HG03432 (cell line): ENCODE measurements at regions not wholly inside any gene's neighbourhood (a gene's known extent, or its start where the extent isn't known, plus 50 kb on each side); places are given as distances from the start of the nearest gene placed in this dataset.
"Not testable (repeated sequence)": the region's sequence is repeated elsewhere in the genome, so short reads cannot be mapped to it uniquely, and the experiment has no call there.

Experiments used
- ATAC-seq: cut with Tn5 transposase; IDR thresholded peaks from one replicate; pipeline ENCODE4 v1.9.1; 2021; ENCODE audit warnings: mild to moderate bottlenecking, moderate library complexity; ENCODE audit not compliant: unreplicated experiment

- ATAC-seq = no peak
These were observed 54.5 kb upstream of the NOX4 start for GRCh38 chr11:89545691-89546090.

- not testable (repeated sequence) for ATAC-seq
These were observed 64.6 kb upstream of the NOX4 start for GRCh38 chr11:89555781-89556180.

- not testable (repeated sequence) for ATAC-seq
These were observed 65.8 kb upstream of the NOX4 start for GRCh38 chr11:89556731-89557707.

GRCh38 chr11:89560598-89560997 lies 69.4 kb upstream of the NOX4 start:
- not testable (repeated sequence) for ATAC-seq

- ATAC-seq = not testable (repeated sequence)
These were observed 71.6 kb upstream of the NOX4 start for GRCh38 chr11:89562731-89563130.

GRCh38 chr11:89566972-89567371 lies 75.8 kb upstream of the NOX4 start:
- ATAC-seq = no peak

GRCh38 chr11:89569387-89569786 lies 78.2 kb upstream of the NOX4 start:
- not testable (repeated sequence) for ATAC-seq

- ATAC-seq = not testable (repeated sequence)
These were observed 80.5 kb upstream of the NOX4 start for GRCh38 chr11:89571706-89572105.

- not testable (repeated sequence) for ATAC-seq
These were observed 84.7 kb upstream of the NOX4 start for GRCh38 chr11:89575846-89576245.

GRCh38 chr11:89577428-89577827 lies 86.3 kb upstream of the NOX4 start:
- not testable (repeated sequence) for ATAC-seq

- no peak for ATAC-seq
These were observed 92.4 kb upstream of the NOX4 start for GRCh38 chr11:89583580-89583979.

GRCh38 chr11:89585046-89585445 lies 93.9 kb upstream of the NOX4 start:
- ATAC-seq = not testable (repeated sequence)

- not testable (repeated sequence) for ATAC-seq
These were observed 94.3 kb upstream of the NOX4 start for GRCh38 chr11:89585471-89585870.

GRCh38 chr11:89589413-89589812 lies 98.2 kb upstream of the NOX4 start:
- ATAC-seq = not testable (repeated sequence)

- ATAC-seq = not testable (repeated sequence)
These were observed 98.9 kb upstream of the NOX4 start for GRCh38 chr11:89590008-89590632.

- ATAC-seq = not testable (repeated sequence)
These were observed 108.8 kb upstream of the TRIM77 start for GRCh38 chr11:89601263-89601662.

GRCh38 chr11:89604281-89604680 lies 105.8 kb upstream of the TRIM77 start:
- ATAC-seq = no peak

GRCh38 chr11:89606845-89607244 lies 103.3 kb upstream of the TRIM77 start:
- ATAC-seq = not testable (repeated sequence)

GRCh38 chr11:89607497-89607896 lies 102.6 kb upstream of the TRIM77 start:
- ATAC-seq = not testable (repeated sequence)

- peak; percentile 53 for ATAC-seq
These were observed 101.7 kb upstream of the TRIM77 start for GRCh38 chr11:89608234-89608966.

GRCh38 chr11:89612096-89612495 lies 98.0 kb upstream of the TRIM77 start:
- no peak for ATAC-seq
